Right renal cortex interstitium (tissue), 3 donors: ENCODE measurements at regions not wholly inside any gene's neighbourhood (a gene's known extent, or its start where the extent isn't known, plus 50 kb on each side); places are given as distances from the start of the nearest gene placed in this dataset.

Experiments
- DNase-seq, 3 donors: peaks; one replicate each; pipeline ENCODE4 v3.0.0-alpha.2; 2013; ENCODE audit warnings: low read depth in 3 of 3, low spot score in 2 of 3

DNA sequence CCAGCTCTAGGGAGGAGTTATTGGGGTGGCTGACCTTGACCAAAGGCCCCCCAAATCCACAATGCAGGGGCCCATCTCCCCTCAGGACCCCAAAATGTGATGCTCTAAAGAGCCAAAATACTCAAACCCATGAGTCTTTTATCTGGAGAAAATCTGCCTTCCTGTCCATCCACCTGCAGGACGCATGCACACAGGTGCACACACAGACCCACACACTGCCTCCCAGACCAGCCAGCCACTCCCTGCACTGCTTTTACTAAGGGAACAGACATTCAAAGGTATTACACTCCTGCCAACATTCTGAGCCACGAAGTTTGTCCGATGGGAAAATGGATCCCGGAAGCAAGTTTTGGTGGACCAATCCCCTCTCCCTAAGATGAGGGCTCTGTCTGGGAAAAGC, 76.1 kb upstream of the CDH5 start:
- DNase-seq: no peak

DNA sequence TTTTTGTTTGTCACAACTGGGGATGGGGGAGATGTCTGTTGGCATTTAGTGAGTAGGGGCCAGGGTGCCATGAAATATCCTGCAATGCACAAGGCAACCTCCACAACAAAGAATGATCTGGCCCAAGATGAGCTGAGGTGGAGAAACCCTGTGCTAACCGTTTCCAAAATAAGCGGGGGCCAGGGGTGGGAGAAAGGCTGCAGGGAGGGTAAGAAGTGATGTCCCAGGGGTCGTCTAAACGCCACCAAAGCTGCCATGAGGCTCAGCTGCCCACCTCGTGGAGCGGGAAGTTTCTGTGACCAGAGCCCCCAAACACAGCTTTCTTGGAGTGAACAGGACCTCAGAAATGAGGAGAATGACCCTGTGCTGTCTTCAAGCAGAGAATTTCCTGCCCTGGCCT, 76.5 kb upstream of the CDH5 start:
- DNase-seq: no peak

DNA sequence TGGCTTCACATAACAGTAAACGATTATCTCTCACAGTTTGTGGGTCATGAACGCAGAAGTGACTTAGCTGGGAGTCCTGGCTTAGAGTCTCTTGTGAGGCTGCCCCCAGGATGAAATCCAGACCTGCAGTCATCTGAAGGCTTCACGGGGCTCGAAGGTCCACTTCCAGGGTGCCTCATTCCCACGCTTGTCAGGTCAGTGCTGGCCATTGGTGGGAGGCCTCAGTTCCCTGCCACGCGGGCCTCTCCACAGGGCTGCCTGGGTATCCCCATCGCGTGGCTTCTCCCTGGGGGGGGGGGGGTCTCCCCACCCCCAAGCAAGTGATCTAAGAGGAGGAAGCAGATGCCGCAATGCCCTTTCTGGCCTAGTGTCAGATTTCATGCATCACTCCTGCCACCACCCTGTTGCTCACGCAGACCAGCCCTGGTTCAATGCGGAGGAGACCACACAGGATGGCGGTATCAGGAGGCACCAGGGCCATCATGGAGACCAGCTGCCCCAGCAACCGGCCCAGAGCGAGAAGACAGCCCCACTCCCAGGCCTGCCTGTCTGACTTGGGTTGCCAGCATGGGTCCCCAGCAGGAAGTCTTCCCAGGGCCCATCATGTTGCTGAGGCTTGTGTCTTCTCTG, 77.3 kb upstream of the CDH5 start:
- DNase-seq: no peak

DNA sequence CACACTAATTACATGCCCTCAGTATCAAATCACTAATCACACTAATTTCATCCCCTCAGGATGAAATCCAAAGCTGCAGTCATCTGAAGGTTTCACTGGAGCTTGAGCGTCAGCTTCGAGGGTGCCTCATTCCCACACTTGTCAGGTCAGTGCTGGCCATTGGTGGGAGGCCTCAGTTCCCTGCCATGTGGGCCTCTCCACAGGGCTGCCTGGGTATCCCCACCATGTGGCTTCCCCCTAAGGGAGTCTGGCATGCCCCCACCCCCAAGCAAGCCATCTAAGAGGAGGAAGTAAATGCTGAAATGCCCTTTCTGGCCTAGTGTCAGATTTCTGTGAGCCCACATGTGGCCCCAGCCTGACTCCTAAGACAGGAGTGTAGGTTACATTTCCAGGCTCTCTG, 78.6 kb upstream of the CDH5 start:
- no peak for DNase-seq

DNA sequence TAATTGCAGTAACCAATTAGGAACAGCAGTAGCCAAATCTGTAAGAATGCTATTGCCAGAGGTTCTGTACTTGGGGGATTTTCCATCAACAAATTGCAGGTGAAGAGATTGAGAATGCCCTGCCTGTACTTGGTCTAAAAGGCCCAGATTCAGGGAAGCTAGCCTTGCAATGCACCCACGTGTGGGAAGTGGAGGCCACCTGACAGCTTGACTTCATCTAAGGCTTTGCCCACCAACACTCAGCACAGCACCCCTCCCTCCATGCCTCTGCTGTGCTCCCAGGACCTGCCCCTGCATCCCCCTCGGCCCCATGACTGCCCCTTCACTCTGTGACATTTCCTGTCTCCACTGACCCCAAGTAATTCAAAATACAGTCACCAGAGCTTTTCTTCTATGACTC, 79.1 kb upstream of the CDH5 start:
- DNase-seq: no peak

DNA sequence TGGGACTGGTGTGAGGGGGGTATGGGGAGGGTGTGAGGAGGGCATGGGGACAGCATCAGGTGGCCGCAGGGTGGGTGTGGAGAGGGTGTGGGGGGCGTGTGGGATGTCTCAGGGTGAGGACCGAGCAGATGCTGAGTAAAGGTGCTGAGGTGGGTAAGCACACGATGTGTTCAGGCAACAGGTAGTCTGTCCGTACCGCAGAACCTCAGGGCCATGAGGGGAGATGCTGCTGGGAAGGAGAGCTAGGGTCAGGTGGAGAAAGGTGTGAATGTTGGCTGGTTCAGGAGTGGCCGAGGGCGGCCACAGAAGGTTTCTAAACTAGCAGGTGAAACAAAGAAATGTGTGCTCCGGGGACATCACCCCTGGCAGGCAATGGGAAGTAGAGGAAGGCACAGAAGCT, 80.0 kb upstream of the CDH5 start:
- DNase-seq: no peak

DNA sequence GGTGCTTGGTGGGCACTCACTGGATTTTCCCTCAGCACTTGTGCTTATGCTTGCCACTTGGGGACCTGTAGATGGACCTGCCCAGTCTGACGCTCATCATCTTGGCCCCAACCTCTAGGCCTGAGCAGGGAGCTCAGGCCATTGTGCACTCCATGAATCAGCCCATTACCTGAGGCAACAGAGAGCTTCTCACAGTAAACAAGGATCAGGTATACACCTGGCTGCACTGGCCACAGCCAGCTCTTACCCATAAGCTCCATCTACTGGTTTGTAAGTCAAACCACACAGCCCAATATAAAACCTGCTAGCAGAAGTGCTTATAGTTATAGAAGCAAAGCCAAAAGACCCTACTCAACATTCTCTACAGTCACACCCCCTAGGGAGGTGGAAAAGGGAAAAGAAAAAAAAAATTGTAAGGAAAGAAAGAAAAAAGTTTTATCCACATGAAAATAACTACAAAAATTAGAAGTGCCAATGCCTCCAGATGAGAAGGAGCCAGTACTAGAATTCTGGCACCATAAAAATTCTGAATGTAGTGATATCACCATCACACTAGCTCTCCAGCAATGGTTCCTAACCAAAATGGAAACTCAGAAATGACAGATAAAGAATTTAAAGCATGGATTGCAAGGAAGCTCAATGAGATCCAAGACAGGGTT, 87.8 kb upstream of the CDH5 start:
- no peak for DNase-seq

DNA sequence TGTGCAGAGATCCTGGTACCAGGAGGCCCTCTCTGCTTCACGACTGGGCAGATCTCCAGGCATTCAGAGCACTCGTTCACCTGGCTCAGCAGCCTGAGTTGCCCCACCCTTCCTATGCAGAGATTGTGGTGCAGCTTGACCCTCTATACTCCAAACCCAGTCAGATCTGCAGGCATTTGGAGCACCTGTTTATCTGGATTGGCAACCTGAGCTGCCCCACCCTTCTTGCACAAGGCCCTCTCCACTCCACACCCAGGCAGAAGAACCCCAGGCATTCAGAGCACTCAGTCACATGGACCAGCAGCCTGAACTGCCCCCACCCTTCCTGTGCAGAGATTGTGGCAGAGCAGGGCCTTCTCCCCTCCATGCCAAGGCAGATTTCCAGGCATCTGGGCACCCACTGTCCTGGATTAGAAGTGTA, 88.4 kb upstream of the CDH5 start:
- no peak for DNase-seq

DNA sequence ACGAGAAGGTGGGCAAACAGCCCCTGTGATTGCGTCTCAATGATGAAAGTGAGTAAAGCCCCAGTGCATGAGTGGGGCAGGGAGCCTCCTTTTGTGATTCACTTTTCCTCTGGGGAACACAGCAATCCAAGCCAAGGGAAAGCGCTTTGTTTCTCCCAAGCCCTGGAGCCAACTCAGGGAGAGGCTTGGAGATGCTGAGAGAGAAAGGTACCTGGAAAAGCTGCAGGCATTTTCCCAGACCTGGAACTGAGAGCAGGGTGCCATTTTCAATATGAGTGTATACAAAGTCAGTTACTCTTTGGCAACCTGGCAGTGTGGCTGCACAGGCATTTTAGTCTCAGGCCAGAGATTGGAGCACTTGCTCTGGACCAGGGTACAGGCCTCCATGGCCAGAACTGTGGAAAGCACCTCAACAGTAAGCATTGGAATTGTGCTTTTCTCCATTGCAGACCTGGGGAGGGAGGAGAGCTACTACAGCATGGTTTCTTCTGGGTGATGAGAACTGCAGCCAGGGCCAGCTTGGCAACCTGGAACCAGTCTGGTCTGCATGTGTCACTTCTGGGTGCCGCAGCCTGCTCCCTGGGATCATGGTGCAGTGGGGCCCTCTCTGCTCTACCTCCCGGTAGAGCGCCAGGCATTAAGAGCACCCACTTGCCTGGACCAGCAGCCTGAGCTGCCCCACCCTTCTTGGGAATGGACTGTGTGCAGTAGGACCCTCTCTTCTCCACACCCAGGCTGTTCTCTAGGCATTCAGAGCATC, 89.0 kb upstream of the CDH5 start:
- DNase-seq: no peak

DNA sequence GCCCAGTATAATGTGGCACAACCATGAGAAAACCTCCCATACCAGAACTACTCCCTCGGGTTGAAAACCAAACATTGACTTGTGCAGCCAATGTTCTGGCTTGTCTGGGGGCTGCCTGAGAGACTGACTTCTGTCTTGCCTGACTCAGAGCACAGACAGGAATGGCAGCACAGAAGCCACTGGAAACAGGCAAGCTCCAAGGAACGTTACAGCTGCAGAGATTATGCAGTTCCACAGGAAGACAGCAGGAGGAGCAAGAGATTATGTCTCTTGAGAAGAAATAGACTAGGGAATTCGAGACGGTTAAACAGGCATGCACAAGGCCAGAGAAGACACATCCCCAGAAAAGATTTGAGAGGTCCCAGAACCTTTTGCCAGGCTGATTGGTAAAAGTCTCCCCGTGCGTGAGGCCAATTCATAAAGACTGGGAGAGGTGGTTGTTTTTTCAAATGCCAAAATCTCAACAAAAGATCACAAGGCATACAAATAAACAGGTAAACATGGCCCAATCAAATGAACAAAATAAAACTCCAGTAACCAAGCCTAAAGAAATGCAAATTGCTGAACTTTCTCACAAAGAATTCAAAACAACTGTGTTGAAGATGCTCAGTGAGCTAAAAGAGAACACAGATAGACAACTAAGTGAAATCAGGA, 90.6 kb upstream of the CDH5 start:
- no peak for DNase-seq

DNA sequence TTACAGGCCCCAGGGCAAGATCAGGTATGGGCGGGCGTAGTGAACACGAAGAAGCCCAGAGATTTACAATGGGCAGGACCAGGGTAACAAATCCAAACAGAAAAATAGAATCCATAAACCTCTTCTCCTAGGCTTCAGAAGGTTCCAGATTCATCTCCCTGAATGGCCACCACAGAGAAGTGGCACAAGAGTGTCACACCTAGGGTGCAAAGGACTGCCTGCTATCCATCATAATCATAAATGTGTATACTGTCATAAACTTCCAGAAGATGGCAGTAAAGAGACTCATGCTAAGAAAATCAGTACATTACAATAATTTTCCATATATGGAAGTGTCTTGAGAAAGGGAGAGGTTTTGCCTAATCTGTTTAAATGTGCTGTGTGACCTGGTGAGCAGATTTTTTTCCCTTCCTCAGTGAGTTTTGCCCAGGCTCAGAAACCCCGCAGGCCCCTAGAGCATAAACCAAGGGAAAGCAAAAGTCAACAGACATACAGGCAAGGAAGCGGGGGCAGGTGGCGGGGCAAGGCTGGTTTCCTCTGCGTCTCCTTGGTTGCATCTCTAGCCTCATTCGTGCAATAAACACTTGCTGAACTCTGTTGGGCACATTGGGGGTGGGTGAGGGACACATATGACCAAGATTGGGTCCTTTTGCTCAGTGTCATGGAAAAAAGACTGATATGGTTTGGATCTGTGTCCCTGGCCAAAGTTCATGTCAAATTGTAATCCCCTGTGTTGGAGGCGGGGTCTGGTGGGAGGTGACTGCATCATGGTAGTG, 92.0 kb upstream of the CDH5 start:
- no peak for DNase-seq

DNA sequence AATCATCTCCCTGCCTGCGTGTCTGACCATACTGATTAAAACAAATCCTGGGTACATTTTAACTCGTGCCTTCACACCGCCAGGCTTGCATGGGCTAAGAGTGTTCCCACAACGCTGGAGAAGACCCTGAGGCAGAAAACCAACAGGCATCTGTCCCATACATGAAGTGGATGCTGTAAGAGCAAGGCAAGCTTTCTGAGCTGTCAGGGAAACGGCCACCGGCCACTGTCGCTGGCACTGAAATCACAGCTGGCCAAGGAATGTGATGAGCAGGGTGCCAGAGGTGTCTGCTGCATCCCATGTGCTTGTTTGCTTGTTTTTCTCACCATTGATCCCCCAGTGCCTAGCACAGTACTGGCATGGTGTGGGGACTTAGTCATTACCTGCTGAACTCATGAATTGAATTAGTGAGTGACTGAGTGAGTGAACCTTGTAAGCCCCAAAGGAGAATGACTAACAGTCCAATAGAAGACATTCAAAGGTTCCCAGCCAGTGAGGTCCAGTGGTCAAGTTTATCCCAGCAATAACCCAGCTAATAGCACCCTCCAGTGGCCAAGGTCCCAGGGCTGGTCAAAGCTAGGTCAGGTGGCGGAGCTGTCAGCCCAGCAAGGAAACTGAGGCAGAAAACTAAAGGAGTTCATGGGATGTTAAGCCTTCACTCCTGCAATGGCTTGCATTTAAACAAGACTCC, 92.7 kb upstream of the CDH5 start:
- DNase-seq: no peak

DNA sequence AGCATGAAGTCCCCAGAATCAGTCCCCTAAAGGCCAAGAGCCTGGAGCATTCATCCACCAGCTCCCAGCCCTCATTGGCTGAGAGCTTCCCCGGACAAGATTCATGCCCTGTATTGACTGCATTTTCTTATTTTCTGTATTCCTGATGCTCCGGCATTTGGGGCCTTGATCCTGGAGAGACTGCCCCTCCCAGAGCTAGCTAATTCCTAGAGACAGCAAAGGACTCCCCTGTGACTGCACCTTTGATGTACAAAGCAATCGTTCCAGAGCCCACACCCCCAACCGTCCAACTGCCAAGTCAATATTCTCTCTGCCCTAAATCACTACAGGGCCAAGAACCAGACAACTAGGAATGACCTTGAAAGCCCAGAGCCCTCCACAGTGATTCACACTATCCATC, 93.4 kb upstream of the CDH5 start:
- DNase-seq: no peak

DNA sequence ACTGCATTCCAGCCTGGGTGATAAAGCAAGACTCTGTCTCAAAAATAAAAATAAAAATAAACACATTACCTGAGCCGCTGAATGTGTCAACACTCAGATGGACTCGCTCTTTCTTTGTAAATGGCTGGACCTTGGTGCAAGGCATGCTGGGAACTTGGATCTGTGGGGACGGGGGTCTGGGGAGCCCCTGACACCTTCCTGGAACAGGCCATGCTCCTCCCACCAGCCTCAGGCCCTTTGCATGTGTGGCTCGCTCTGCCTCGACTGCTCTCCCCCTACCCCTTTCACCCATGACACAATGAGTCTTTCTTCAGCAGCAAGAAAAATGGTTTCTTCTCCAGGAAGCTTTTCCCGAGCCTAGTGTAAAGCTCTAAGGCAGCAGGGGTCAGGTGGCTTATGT, 94.0 kb upstream of the CDH5 start:
- no peak for DNase-seq

DNA sequence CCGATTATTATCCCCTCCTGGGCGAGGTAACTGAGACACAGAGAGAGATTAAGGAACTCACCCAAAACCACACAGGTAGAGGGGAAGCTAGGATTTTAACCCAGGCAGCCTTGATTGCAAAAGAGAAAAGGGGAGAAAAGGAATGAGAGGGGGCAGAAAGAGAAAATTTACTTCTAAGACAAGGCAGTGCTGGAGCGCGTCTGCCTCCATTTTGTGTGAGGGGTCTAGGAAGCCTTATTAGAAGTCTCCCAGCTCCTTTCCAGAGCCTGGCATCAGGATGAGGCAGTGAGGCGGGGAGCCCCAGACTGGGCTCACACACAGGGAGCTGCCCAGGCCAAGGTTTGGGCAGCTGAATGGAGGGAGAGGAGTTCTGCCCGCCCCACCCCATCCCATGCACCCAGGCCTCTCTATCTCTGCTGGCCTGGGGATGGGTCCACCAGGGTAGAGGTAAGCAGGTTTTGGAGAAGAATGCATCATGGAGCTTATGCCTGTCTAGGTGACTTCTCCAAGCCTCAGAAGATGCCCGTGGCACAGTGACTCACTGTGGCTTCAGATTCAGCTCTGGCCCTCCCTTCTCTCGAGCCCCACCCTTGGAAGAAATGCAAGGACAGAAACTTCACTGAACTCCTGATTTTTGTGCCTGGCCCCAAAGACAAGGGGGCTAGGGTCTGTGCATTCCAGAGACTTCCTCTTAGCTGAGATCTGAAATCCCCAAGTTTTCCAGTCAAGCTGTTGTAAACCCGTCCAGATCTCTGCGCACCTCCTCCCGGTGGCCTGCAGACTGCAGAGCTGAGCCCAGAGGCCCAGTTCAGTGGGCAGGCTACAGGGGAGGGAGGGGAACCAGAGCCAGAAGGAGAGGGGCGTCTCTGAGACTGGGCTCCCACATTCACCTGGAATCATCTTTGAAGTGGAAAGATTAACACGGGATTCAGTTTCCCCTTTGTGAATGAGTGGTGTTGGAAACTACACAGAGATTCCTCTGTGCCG, 95.1 kb upstream of the CDH5 start:
- no peak for DNase-seq

DNA sequence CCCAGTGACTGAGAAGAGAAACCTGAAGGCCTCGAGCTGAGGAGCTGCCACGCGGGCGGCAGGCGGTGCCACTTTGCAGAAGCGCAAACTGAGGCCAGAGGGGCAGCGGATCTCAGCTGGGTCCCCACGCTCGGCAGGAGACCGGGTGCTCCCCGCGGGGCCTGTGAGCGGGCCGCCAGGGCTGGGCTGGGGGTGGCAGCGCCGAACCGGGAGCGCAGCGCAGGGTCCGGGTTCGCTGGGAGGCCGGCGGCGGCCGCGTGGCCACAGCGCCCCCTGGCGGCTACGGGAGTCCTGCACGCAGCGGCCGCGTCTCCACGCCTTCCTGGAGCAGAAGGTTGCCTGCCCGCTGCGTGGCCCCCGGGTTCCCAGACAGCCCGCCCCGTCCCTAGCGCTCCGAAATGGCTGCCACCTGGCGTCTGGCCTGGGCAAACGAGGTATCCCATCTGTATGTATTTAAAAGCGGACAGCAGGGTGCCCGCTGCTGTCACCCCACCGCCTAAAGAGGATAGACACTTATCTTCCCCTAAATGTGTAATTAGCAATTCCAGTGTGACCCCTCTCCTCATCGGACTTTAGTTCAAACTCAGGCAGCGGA, 96.1 kb upstream of the CDH5 start:
- DNase-seq: peak in 1 of 3 donors; percentile 59

DNA sequence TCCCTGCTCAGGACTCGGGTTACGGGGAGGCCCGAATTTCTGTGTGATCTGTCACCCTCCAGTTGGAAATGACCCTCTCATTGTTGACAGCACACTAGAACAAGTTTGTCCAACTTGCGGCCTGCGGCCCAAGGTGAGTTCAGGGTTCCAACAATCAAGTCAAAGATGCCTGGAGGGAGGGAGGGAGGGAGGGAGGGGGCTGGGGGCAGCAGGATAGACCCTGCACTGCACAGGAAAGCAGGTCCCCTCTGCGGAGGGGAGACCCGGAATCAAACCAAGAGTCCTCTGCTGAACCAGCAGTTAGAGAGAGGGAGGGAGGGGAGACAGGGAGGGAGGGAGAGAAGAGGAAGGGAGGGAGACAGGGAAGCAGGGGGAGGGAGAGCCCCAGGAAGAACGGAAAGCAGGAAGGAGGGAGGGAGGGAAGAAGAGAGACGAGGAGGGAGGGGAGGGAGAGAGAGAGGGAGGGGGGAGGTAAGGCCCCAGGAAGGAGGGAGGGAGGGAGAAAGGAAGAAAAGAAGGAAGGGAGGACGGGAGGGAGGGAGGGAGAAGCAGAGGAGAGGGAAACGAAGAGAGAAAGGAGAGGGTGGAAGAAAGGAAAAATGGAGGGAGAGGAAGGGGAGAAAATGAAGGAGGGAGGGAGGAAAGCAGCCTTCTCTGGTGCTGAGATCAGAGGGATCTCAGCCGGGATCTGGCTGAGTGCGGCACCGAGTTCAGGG, 96.7 kb upstream of the CDH5 start:
- no peak for DNase-seq
